DLD1 (cell line): ENCODE measurements at regions not wholly inside any gene's neighbourhood (a gene's known extent, or its start where the extent isn't known, plus 50 kb on each side); places are given as distances from the start of the nearest gene placed in this dataset.

ENCODE experiments used
- in situ Hi-C: cut with HindIII; loops from 2 replicates; pipeline ENCODE4 v1.10.0; 2017; ENCODE audit warnings: low sequenced_read_pairs

GRCh38 chr10:78859266-78859665 is 209.5 kb upstream of the ZMIZ1 start:
- in situ Hi-C loops, result no loop called here

GRCh38 chr10:78859769-78860168 is 209.0 kb upstream of the ZMIZ1 start:
- in situ Hi-C loops, result no loop called here

GRCh38 chr10:78860260-78860914 is 208.4 kb upstream of the ZMIZ1 start:
- in situ Hi-C loops, result no loop called here

- in situ Hi-C loops, result no loop called here
Observed at GRCh38 chr10:78861529-78862327, 207.0 kb upstream of the ZMIZ1 start.

- in situ Hi-C loops, result no loop called here
Observed at GRCh38 chr10:78862328-78862640, 206.5 kb upstream of the ZMIZ1 start.

GRCh38 chr10:78863140-78863905 is 205.4 kb upstream of the ZMIZ1 start:
- in situ Hi-C loops, result no loop called here

GRCh38 chr10:78863906-78864239 is 204.9 kb upstream of the ZMIZ1 start:
- in situ Hi-C loops, result no loop called here

GRCh38 chr10:78864761-78865537 is 203.8 kb upstream of the ZMIZ1 start:
- in situ Hi-C loops, result no loop called here

- in situ Hi-C loops, result no loop called here
Observed at GRCh38 chr10:78865538-78865875, 203.3 kb upstream of the ZMIZ1 start.

GRCh38 chr10:78865931-78866717 is 202.6 kb upstream of the ZMIZ1 start:
- in situ Hi-C loops, result no loop called here

GRCh38 chr10:78866731-78867554 is 201.8 kb upstream of the ZMIZ1 start:
- in situ Hi-C loops, result no loop called here

- in situ Hi-C loops, result no loop called here
Observed at GRCh38 chr10:78867555-78867939, 201.2 kb upstream of the ZMIZ1 start.

- in situ Hi-C loops, result no loop called here
Observed at GRCh38 chr10:78868048-78868447, 200.7 kb upstream of the ZMIZ1 start.

GRCh38 chr10:78868456-78868855 is 200.3 kb upstream of the ZMIZ1 start:
- in situ Hi-C loops, result no loop called here

GRCh38 chr10:78868861-78869260 is 199.9 kb upstream of the ZMIZ1 start:
- in situ Hi-C loops, result no loop called here

GRCh38 chr10:78869508-78870454 is 199.0 kb upstream of the ZMIZ1 start:
- in situ Hi-C loops, result no loop called here

GRCh38 chr10:78870458-78870857 is 198.3 kb upstream of the ZMIZ1 start:
- in situ Hi-C loops, result no loop called here

- in situ Hi-C loops, result no loop called here
Observed at GRCh38 chr10:78871796-78872195, 197.0 kb upstream of the ZMIZ1 start.

- in situ Hi-C loops, result no loop called here
Observed at GRCh38 chr10:78873413-78873812, 195.4 kb upstream of the ZMIZ1 start.
